ENCODE measurements at regions not wholly inside any gene's neighbourhood (a gene's known extent, or its start where the extent isn't known, plus 50 kb on each side); places are given as distances from the start of the nearest gene placed in this dataset.

- ATAC-seq (ENCODE audit: insufficient number of reproducible peaks, low FRiP score, low read depth) (no peak), DNase-seq (ENCODE audit: low spot score) (no peak)
- Histone ChIP-seq H3K27me3 (replicated peaks; ENCODE audit: insufficient read depth) (no peaks in the 10 kb centered on the region), H3K27ac (no peak overlapping the region), H3K36me3 (no peaks in the 10 kb centered on the region), H3K4me1 (ENCODE audit: control insufficient read depth in 1 of 2, low read depth in 2 of 2) (peaks cover 0 to 26% of the 10 kb centered on the region in 2 donors), H3K9me3 (no peaks in the 10 kb centered on the region), H3K4me3 (no peak overlapping the region)
- no peak for TF ChIP-seq CTCF (IDR thresholded peaks at IDR 0.05)
Observed at GRCh38 chr10:78865931-78866717, 202.6 kb upstream of the ZMIZ1 start.

DNA sequence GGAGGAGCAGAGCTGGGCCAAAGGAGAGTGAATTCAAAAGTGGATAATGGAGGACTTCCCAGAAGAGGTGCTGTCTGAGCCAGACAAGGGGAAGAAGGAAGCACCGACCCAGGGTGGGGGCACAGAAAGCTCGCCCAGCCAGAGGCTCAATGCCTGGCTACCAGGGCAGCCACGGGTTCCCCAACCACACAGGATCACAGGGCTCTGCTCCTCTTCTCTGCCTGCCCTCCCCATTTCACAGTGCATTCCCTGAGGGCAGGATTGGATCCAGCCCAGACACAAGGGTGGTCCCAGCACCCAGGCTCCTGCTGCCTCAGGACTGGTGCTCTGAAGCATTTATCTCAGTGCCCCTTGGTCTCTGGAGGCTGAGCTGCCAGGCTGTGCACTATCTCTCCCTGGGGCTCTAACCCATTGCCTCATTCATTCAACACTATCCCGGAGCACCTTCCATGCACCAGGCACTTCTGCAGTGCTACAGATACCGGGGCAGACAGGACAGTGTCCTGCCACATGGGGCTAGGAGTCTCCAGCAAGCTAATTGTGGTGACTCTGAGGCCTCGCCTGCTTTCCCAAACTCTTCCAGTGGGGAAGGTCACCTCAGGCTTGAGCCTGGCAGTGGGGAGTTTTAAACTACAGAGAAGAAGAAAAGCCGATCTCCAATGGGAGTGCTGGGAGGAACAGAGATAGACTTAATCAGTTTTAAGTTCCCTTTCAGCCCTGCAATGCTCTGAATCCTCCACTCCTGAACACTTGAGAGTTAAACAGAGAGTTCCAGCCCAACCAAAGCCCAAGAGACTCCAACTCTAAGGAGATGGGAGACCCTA lies 201.8 kb upstream of the ZMIZ1 start:
- TF ChIP-seq CTCF (IDR thresholded peaks at IDR 0.05), result no peak
- ATAC-seq (ENCODE audit: insufficient number of reproducible peaks, low FRiP score, low read depth) (no peak), DNase-seq (ENCODE audit: low spot score) (no peak)
- Histone ChIP-seq H3K27me3 (replicated peaks; ENCODE audit: insufficient read depth) (no peaks in the 10 kb centered on the region), H3K4me3 (no peak overlapping the region), H3K4me1 (ENCODE audit: control insufficient read depth in 1 of 2, low read depth in 2 of 2) (peaks cover 0 to 26% of the 10 kb centered on the region in 2 donors), H3K36me3 (no peaks in the 10 kb centered on the region), H3K9me3 (no peaks in the 10 kb centered on the region), H3K27ac (no peak overlapping the region)

DNA sequence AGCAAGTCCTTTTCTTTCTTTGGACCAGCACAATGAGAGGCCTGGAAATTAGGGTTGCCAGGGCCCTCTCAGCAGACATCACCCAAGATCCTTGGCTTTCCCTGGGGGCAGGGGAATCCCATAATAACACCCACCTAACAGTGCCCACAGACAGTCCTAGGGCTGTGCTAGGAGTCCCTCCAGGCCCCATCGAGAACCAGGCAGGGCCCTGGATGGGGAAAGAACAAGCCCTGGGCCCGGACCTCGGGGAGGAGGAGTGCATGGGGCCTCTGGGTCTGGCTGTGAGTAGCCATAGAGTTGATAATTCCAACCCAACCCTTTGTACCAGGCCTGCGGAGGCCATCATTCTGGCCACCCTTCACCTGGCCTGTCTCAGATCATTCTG lies 201.2 kb upstream of the ZMIZ1 start:
- TF ChIP-seq CTCF (IDR thresholded peaks at IDR 0.05), result no peak
- ATAC-seq (ENCODE audit: insufficient number of reproducible peaks, low FRiP score, low read depth), result no peak
- H3K9me3 ChIP-seq, result no peaks in the 10 kb centered on the region
- H3K36me3 ChIP-seq, result no peaks in the 10 kb centered on the region
- H3K4me3 ChIP-seq, result no peak overlapping the region
- no peak overlapping the region for H3K27ac ChIP-seq
- no peak for DNase-seq (ENCODE audit: low spot score)
- H3K4me1 ChIP-seq (ENCODE audit: control insufficient read depth in 1 of 2, low read depth in 2 of 2), result peaks cover 0 to 26% of the 10 kb centered on the region in 2 donors
- no peaks in the 10 kb centered on the region for H3K27me3 ChIP-seq (replicated peaks; ENCODE audit: insufficient read depth)

- peaks cover 0 to 26% of the 10 kb centered on the region in 2 donors for H3K4me1 ChIP-seq (ENCODE audit: control insufficient read depth in 1 of 2, low read depth in 2 of 2)
- no peak overlapping the region for H3K27ac ChIP-seq
- no peaks in the 10 kb centered on the region for H3K27me3 ChIP-seq (replicated peaks; ENCODE audit: insufficient read depth)
- no peak for TF ChIP-seq CTCF (IDR thresholded peaks at IDR 0.05)
- no peaks in the 10 kb centered on the region for H3K36me3 ChIP-seq
- no peaks in the 10 kb centered on the region for H3K9me3 ChIP-seq
- DNase-seq (ENCODE audit: low spot score) (no peak), ATAC-seq (ENCODE audit: insufficient number of reproducible peaks, low FRiP score, low read depth) (no peak)
- H3K4me3 ChIP-seq, result no peak overlapping the region
Observed at GRCh38 chr10:78868048-78868447, 200.7 kb upstream of the ZMIZ1 start.

DNA sequence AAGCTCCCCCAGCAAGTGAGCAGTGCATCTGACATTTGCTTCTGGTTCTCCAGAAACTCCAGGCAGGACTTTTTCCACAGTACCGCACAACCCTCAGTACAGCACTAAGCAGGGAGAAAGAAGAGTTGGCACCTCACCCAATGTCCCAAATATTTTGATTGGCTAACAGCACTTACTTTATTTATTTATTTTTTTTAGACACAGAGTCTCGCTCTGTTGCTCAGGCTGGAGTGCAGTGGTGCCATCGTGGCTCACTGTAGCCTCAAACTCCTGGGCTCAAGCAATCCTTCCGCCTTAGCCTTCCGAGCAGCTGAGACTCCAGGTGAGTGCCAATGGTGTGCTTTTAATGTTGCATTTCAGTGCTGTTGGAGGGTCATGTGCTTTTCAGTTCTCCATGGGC lies 200.3 kb upstream of the ZMIZ1 start:
- ATAC-seq (ENCODE audit: insufficient number of reproducible peaks, low FRiP score, low read depth) (peak; percentile 31), DNase-seq (ENCODE audit: low spot score) (no peak)

More for the DNA sequence above, 200.3 kb upstream of the ZMIZ1 start:
- Histone ChIP-seq H3K27ac (no peak overlapping the region), H3K9me3 (no peaks in the 10 kb centered on the region), H3K27me3 (replicated peaks; ENCODE audit: insufficient read depth) (no peaks in the 10 kb centered on the region), H3K4me3 (no peak overlapping the region), H3K4me1 (ENCODE audit: control insufficient read depth in 1 of 2, low read depth in 2 of 2) (peaks cover 0 to 26% of the 10 kb centered on the region in 2 donors), H3K36me3 (no peaks in the 10 kb centered on the region)
- no peak for TF ChIP-seq CTCF (IDR thresholded peaks at IDR 0.05)

All from thoracic aorta (tissue), 2 donors.